ENCODE measurements at regions not wholly inside any gene's neighbourhood (a gene's known extent, or its start where the extent isn't known, plus 50 kb on each side); places are given as distances from the start of the nearest gene placed in this dataset.

GRCh38 chr13:29676941-29677452, 81.5 kb upstream of the SLC7A1 start:
- TF ChIP-seq Cebpa-rat (IDR thresholded peaks at IDR 0.05) = no peak
- no peak overlapping the region for H3K27ac ChIP-seq
- H3K4me2 ChIP-seq = no peak overlapping the region

GRCh38 chr13:29676535-29676934, 81.0 kb upstream of the SLC7A1 start:
- TF ChIP-seq Cebpa-rat (IDR thresholded peaks at IDR 0.05) = no peak
- no peak overlapping the region for H3K4me2 ChIP-seq
- no peaks in the 10 kb centered on the region for H3K9me3 ChIP-seq (replicated peaks in 1 of 11)
- no peak overlapping the region for H3K4me3 ChIP-seq
- no peaks in the 10 kb centered on the region for H3K36me3 ChIP-seq
- no peaks in the 10 kb centered on the region for H4K20me1 ChIP-seq
- H3K4me1 ChIP-seq = peaks cover 0 to 4% (median 1%) of the 10 kb centered on the region in 10 experiments; a peak in 14 of 20 replicates
- H3K27ac ChIP-seq = no peak overlapping the region
- no peak overlapping the region for H3K9ac ChIP-seq
- no peaks in the 10 kb centered on the region for H3K27me3 ChIP-seq

More at GRCh38 chr13:29676941-29677452, 81.5 kb upstream of the SLC7A1 start:
- Histone ChIP-seq H3K4me1 (peaks cover 0 to 9% (median 6%) of the 10 kb centered on the region in 10 experiments; a peak in 15 of 20 replicates), H3K9me3 (replicated peaks in 1 of 11) (no peaks in the 10 kb centered on the region), H3K9ac (no peak overlapping the region), H3K36me3 (no peaks in the 10 kb centered on the region), H3K4me3 (no peak overlapping the region), H4K20me1 (no peaks in the 10 kb centered on the region), H3K27me3 (no peaks in the 10 kb centered on the region)

- H3K4me3 ChIP-seq = no peak overlapping the region
- no peaks in the 10 kb centered on the region for H3K4me1 ChIP-seq
- no peak overlapping the region for H3K27ac ChIP-seq
- H3K4me2 ChIP-seq = no peak overlapping the region
- H3K27me3 ChIP-seq = no peaks in the 10 kb centered on the region
- H3K9me3 ChIP-seq (replicated peaks in 1 of 11) = no peaks in the 10 kb centered on the region
- no peaks in the 10 kb centered on the region for H4K20me1 ChIP-seq
- no peaks in the 10 kb centered on the region for H3K36me3 ChIP-seq
- TF ChIP-seq Cebpa-rat (IDR thresholded peaks at IDR 0.05) = no peak
- H3K9ac ChIP-seq = no peak overlapping the region
Measured at GRCh38 chr13:29674532-29674931, 79.0 kb upstream of the SLC7A1 start.

GRCh38 chr13:29664591-29664990, 69.1 kb upstream of the SLC7A1 start:
- H3K4me2 ChIP-seq = no peak overlapping the region
- no peak for TF ChIP-seq Cebpa-rat (IDR thresholded peaks at IDR 0.05)
- H4K20me1 ChIP-seq = no peaks in the 10 kb centered on the region
- H3K9ac ChIP-seq = no peak overlapping the region
- H3K4me3 ChIP-seq = no peak overlapping the region
- H3K36me3 ChIP-seq = no peaks in the 10 kb centered on the region
- H3K9me3 ChIP-seq (replicated peaks in 1 of 11) = peaks cover 19 to 33% (median 25%) of the 10 kb centered on the region in 11 experiments
- H3K27ac ChIP-seq = no peak overlapping the region
- H3K27me3 ChIP-seq = no peaks in the 10 kb centered on the region
- peaks cover 0 to 5% (median 0%) of the 10 kb centered on the region in 10 experiments; a peak in 1 of 20 replicates for H3K4me1 ChIP-seq

DNA sequence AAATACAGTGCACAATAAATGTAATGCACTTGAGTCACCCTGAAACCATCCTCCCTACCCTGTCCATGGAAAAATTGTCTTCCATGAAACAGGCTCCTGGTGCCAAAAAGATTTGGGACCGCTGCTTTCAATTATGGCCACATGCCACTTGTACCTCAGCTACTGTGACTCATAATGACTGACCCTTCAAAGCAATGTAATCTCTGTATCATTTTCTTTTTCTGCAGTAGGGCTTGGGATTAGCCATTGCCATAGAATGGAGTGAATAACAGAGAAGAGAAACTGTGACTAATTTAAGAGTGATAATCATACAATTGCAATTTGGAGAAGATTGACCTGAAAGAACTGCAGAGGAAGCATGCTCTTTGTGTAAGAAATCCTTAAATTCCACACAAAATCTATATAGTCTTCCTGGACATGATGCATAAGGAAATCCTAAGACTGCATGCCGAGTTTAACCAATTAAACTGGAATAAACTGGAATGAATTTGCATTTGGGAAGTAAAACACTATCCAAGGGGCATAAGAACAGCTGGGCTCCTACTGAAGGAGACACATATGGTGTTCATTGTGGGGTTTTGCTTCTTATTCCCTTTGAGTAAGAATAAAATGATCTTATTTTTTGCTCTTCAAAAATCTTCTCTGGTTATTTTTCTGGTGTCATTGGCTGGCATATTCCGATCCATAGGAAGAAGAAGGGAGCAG, 59.5 kb upstream of the SLC7A1 start:
- no peak overlapping the region for H3K4me2 ChIP-seq
- H3K27ac ChIP-seq = no peak overlapping the region
- no peaks in the 10 kb centered on the region for H4K20me1 ChIP-seq
- H3K36me3 ChIP-seq = no peaks in the 10 kb centered on the region
- no peak for TF ChIP-seq Cebpa-rat (IDR thresholded peaks at IDR 0.05)
- no peak overlapping the region for H3K9ac ChIP-seq
- H3K4me1 ChIP-seq = no peaks in the 10 kb centered on the region
- peaks cover 23 to 60% (median 40%) of the 10 kb centered on the region in 11 experiments for H3K9me3 ChIP-seq (replicated peaks in 1 of 11)
- H3K27me3 ChIP-seq = no peaks in the 10 kb centered on the region
- H3K4me3 ChIP-seq = no peak overlapping the region

DNA sequence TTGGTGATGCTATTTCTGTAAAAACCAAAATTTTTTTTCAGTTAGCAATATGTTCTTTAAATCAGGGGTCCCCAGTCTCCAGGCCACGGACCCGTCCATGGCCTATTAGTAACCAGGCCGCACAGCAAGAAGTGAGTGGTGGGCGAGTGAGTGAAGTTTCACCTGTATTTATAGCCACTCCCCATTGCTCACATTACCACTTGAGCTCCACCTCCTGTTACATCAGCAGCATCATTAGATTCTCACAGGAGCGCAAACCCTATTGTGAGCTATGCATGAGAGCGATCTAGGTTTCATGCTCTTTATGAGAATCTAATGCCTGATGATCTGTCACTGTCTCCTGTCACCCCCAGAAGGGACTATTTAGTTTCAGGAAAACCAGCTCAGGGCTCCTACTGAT, 58.9 kb upstream of the SLC7A1 start:
- H4K20me1 ChIP-seq = no peaks in the 10 kb centered on the region
- H3K27ac ChIP-seq = no peak overlapping the region
- H3K4me1 ChIP-seq = no peaks in the 10 kb centered on the region
- H3K27me3 ChIP-seq = no peaks in the 10 kb centered on the region
- TF ChIP-seq Cebpa-rat (IDR thresholded peaks at IDR 0.05) = no peak
- no peak overlapping the region for H3K4me2 ChIP-seq
- no peak overlapping the region for H3K4me3 ChIP-seq
- H3K36me3 ChIP-seq = no peaks in the 10 kb centered on the region
- H3K9ac ChIP-seq = no peak overlapping the region
- peaks cover 17 to 55% (median 34%) of the 10 kb centered on the region in 11 experiments for H3K9me3 ChIP-seq (replicated peaks in 1 of 11)

DNA sequence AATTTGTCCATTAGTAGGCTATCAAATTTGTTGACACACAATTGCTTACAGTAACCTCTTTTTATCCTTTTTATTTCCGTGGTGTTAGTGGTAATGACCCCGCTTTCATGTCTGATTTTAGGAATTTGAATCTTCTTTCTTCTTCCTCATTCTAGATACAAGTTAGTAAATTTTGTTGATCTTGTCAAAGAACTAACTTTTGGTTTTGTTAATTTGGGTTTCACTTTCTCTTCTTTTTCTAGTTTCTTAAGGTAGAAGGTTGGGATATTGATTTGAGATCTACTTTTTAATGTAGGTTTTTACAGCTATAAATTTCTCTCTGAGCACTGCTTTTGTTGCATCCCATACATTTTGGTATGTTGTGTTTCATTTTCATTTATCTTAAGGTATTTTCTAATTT, 53.3 kb upstream of the SLC7A1 start:
- Histone ChIP-seq H4K20me1 (no peaks in the 10 kb centered on the region), H3K4me3 (no peak overlapping the region), H3K36me3 (no peaks in the 10 kb centered on the region), H3K9me3 (replicated peaks in 1 of 11) (peaks cover 0 to 18% (median 8%) of the 10 kb centered on the region in 11 experiments; a peak in 10 of 22 replicates), H3K27ac (no peak overlapping the region), H3K27me3 (no peaks in the 10 kb centered on the region), H3K9ac (no peak overlapping the region), H3K4me1 (no peaks in the 10 kb centered on the region), H3K4me2 (no peak overlapping the region)
- TF ChIP-seq Cebpa-rat (IDR thresholded peaks at IDR 0.05) = no peak
